Right hindlimb (tissue), 1 donor: ENCODE measurements at regions not wholly inside any gene's neighbourhood (a gene's known extent, or its start where the extent isn't known, plus 50 kb on each side); places are given as distances from the start of the nearest gene placed in this dataset.

Source experiments
- DNase-seq: peaks from one replicate; pipeline ENCODE4 v3.0.0-alpha.2; 2018

DNA sequence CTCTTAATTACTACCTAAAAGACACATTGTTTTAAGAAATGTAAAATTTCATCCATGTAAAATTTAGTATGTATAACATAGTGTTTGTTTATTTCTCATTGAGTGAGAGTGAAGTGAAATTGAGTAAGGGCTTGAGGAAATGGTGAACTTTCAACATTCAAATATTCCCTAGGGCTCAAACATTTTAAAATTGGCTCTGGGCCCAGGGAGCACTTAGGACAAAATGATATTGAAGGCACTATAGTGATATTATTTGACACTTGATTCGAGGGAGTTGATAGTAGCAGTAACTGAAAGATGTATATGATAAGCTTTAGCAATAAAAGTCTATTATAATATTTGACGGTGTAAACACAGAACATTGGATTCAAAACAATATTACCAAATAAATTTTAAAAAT is 1244.0 kb upstream of the TENM3 start:
- no peak for DNase-seq

DNA sequence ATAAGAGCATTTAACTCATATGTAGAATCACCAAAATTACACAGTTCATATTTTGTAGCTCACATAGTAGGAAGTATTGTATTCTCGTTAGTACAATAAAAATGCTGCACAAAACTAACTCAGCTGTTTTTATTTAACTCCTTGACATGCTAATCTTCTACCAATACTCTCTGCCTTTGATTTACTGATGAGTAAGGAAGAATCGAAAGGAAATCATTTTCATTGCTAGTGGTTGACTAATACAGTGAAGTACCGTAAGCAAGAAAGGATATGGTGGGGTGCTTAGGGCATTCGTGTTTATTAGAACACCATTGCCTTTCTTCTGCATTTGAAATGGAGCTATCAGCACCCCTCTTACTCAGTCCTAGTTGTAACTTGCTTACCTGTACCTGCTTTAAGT is 1239.1 kb upstream of the TENM3 start:
- no peak for DNase-seq

DNA sequence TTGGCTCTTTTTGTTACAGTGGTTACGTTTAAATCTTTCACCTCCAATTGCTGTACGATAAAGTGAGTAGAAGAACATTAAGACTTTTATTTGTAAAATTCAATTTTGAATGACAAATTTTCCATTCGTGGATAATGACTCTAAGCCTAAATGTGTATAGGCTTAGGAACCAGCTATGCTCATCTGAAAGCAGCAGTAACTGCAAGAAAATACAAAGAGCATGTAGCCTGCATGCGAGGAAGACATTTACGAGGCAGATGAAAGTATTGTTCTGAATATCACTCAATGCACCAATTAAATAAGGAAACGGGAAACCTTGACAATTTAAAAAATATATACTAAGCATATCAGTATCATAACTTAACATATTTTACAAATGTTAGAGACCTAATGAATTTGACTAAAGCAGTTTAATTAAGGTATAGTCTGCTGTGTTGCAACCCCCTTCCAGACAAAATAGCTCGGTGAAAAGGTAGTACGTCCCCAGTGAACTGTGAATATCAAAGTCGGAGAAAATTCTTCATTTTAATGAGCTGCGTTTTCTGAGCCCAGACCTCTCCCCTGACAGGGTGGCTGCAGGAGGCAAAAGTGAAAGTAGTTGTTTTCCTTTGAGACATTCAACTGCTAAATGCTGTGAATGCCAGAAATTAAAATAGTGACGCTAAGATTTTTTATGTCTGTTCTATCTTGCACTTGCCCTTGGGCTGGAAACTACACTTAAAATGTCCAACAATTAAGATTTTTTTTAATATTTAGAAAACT is 1236.5 kb upstream of the TENM3 start:
- DNase-seq: no peak

GRCh38 chr4:181007751-181008150 is 1235.5 kb upstream of the TENM3 start:
- no peak for DNase-seq

DNA sequence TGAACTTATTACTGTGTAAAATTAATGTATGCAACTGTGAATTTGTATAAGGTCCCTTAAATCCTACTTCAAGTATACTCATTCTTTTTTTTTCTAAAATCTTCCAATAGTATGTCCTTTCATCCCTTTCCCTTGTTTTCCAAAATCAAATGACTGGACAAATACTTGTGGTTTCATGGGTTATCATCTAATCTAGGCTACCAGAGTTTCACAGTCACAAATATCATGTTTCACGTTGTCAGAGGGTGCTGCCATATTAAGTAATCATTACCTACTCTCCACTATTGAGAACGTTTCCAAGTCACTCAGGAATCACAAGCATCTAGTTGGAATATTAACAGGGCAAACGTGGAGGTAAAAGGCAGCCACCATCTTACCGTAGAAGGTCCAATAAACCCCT is 1235.0 kb upstream of the TENM3 start:
- DNase-seq: no peak

GRCh38 chr4:181013162-181013561 is 1230.0 kb upstream of the TENM3 start:
- no peak for DNase-seq

- DNase-seq: no peak
Measured at GRCh38 chr4:181017038-181017437, 1226.2 kb upstream of the TENM3 start.

DNA sequence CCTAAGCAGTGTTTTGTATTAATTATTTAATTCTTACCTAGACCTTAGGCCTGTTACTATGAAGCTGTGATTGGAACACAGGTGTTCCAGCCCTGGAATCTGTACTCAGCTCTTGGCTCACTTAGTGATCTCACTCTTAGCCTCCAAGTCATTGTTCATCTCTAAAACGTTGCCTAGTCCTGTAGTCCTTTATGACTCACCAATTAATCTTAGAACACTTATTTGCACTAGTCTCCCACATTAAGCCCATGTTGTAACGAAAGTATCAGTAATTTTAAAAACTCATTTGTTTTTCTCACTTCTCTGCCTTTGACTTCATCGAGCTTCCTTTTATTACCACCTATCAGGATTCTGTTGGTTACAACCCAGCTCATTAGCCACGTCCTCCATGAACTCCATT is 1224.7 kb upstream of the TENM3 start:
- no peak for DNase-seq

DNA sequence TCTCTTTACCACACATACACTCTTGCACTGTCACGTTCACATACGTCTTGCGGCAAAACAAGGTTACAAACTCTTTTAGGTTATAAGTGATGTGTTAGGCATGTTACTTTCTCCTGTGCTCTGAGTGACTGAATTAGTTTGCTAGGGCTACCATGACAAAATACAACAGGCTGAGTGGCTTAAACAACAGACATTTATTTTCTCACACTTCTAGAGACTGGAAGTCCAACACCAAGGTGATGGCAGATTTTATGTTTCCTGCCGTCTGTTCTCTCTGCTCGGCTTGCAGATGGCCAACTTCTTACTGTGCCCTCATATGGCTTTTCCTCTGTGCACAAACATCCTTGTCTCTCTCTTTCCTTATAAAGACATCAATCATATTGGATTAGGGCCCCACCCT is 1224.3 kb upstream of the TENM3 start:
- DNase-seq: no peak

DNA sequence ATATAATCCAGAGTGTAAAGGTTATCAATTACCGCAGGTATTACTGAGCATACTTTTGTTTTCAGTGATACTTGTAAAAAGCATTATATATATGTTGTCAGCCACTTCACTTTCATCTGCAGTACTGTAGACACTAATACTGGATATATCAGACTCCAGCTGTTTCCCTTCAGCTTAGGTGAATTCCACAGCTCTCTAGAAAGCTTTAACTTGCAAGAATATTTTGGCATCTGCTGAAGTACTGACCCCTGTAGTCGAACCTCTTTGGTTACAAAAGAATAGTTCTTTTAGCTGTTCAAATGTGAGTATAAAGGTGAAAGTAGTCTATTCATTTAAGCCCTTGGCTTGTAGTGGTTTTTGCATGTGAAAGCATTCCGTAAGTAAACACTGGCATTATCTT is 1222.7 kb upstream of the TENM3 start:
- DNase-seq: no peak

- DNase-seq: no peak
Measured at GRCh38 chr4:181021213-181021612, 1222.0 kb upstream of the TENM3 start.

- peak; percentile 35 for DNase-seq
Measured at GRCh38 chr4:181030135-181030921, 1212.9 kb upstream of the TENM3 start.

DNA sequence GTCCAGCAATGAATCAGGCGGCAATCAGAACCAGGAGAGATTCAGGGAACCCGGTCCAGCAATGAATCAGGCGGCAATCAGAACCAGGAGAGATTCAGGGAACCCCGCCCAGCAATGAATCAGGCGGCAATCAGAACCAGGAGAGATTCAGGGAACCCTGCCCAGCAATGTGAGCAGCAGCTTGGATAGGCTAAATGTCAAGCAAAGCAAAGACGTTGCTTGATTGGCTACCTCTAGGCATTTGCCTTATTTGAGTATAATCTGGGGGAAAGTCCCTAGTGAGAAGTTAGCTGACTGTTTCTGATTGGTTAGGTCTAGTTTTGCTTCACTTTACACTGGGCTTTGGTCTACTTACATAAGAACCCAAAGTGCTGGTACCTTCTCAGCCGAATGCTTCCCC is 1212.2 kb upstream of the TENM3 start:
- DNase-seq: no peak

DNA sequence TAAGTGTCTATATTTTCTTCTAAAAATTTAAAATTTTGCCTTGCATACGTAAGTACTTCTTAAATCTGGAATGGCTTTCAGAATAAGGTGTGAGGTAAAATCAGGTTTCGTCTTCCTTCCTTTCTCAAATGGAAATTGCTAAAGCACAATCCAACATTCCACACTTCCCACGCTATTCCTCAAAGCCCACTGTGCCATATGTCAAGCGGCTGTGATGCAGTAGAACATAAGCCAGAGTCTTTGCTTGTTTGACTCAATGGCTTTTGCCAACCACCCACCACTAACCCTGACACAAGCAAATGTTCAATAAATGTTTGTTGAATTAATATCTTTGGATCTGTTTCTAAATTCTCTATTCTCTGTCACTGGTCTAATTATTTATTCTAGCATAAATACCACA is 1199.7 kb upstream of the TENM3 start:
- no peak for DNase-seq

DNA sequence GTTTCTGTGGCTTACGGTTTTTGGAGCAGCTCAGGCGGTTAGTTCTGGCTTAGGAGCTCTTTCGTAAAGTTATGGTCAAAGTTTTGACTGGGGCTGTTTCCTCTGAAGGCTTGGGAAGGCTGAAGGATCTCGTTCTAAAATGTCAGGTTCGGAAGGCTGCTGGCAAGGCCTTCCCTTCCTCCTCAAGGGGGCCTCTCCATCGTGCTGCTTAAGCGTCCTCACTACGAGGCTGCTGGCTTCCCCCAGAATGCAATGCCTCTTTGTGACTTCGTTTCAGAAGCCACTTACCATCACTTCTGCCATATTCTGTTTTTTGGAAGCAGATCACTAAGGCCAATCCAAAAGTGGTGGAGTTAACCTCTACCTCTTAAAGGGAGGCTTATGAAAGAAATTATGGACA is 1196.4 kb upstream of the TENM3 start:
- DNase-seq: no peak

GRCh38 chr4:181051931-181052330 is 1191.3 kb upstream of the TENM3 start:
- DNase-seq: no peak

GRCh38 chr4:181061787-181062186 is 1181.4 kb upstream of the TENM3 start:
- no peak for DNase-seq

DNA sequence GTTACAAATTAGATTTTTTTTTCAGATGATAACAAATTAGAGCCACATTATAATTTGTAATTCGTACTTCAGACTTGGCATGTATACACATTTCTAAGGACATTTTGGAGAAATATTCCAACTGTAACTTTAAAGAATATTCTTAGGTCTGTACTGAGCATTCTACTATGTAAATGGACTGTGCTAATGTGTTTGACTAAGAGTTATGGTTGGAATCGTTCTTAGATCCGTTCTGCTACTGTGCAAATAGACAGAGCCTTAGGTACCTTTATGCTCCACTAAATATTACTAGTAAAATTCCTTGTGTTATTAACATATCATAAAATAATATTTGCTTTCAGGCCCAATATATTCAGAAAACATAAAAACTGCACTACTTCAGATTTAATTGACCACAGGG is 1180.0 kb upstream of the TENM3 start:
- no peak for DNase-seq

GRCh38 chr4:181077341-181077740 is 1165.9 kb upstream of the TENM3 start:
- no peak for DNase-seq

GRCh38 chr4:181078196-181078595 is 1165.0 kb upstream of the TENM3 start:
- no peak for DNase-seq

DNA sequence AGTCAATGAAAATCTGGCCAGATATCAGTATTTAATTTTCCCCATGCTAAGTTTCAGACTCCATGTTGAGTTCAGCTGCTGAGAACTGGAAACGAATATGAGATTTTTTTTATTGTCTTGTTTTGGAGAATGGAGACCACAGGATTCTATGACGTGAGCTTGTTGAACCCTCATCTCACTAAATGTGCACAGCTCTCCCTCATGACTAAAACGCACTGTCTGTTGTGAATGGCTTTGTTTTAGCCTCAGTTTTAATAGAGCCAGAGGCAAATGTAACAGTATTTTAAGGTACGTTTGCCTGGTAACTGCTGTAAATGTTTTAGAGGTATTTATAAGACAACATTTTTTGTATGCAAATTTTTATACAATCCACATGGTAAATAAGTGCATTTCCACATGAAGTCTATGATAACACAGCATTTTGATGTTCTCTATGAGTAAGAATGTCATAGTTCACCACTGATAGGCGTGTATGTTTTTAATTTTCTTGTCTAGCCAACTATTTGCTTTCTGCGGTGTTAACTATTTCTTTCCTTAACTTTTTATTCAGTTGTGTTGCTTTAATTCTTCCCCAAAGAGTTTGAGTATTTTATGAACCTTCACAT is 1159.3 kb upstream of the TENM3 start:
- DNase-seq: no peak

- DNase-seq: no peak
Measured at GRCh38 chr4:181085557-181085956, 1157.6 kb upstream of the TENM3 start.

DNA sequence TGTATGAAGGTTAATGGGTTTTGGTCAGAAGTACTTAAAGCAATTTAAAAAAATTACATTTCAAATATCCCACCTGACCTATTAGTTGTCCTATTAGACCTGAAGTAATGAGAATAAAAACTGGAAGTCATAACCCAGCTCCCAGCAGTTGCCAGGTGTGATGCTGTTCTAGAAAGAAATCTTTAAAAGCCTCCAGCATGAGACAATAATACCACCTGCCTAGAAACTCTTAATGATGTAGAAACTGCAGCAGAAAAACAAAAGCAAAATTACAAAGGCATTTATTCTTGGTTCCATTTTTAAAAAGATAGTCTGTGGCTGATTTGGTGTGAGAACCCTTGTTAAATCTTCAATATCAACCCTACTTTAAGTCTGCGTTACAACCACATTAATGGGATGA is 1137.7 kb upstream of the TENM3 start:
- DNase-seq: no peak

- no peak for DNase-seq
Measured at GRCh38 chr4:181106398-181106797, 1136.8 kb upstream of the TENM3 start.
